ENCODE measurements at regions not wholly inside any gene's neighbourhood (a gene's known extent, or its start where the extent isn't known, plus 50 kb on each side); places are given as distances from the start of the nearest gene placed in this dataset.

DNA sequence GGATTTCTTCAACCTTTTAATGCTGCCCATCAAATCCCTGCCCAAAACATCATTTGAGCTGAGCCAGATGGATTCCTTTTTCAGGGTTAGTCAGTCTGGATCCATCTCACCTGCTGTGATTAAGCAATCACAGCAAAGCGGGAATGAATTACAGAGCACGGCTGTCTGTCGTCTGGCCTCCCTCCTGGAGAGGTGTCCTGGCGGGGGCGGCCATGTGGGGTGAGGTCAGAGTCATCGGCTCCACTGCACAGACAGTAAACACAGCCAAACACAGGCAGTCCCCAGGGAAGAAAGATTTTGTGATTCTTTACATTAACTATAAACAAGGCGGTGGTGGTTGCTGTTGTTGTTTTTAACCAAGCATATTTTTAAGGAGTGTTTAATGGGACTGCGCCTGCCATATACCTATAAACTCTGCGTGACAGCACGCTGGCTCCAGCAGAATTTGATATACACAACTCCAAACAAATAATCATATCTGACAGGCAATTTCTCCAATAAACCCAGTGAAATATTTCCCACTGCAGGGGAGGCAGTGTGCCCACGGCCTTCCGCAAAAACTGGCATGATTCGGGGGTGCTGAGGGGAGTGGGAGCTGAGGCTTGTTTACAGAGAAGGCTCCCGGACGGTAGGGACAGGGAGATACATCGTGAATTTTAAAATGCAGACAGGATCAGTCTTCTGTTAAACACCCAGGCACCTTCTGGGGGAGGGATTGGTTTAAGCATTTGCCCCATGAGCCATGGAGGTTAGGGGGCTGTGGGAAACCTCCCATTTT lies 232.0 kb upstream of the PMEPA1 start:
- TF ChIP-seq, protein P1, sequence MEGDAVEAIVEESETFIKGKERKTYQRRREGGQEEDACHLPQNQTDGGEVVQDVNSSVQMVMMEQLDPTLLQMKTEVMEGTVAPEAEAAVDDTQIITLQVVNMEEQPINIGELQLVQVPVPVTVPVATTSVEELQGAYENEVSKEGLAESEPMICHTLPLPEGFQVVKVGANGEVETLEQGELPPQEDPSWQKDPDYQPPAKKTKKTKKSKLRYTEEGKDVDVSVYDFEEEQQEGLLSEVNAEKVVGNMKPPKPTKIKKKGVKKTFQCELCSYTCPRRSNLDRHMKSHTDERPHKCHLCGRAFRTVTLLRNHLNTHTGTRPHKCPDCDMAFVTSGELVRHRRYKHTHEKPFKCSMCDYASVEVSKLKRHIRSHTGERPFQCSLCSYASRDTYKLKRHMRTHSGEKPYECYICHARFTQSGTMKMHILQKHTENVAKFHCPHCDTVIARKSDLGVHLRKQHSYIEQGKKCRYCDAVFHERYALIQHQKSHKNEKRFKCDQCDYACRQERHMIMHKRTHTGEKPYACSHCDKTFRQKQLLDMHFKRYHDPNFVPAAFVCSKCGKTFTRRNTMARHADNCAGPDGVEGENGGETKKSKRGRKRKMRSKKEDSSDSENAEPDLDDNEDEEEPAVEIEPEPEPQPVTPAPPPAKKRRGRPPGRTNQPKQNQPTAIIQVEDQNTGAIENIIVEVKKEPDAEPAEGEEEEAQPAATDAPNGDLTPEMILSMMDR (IDR thresholded peaks at IDR 0.05; ENCODE audit: insufficient read depth, low read length, poor library complexity, severe bottlenecking): no peak
- no peak for TF ChIP-seq EZH2phosphoT487 (conservative IDR thresholded peaks at IDR 0.05; ENCODE audit: low read length)
- no peaks in the 10 kb centered on the region for H3K36me3 ChIP-seq (ENCODE audit: low read length)
- H3K79me2 ChIP-seq (ENCODE audit: insufficient read depth, low read length): no peaks in the 10 kb centered on the region
- H3K4me3 ChIP-seq (ENCODE audit: insufficient read depth, low read length, poor library complexity, severe bottlenecking): no peak overlapping the region
- H4K20me1 ChIP-seq (ENCODE audit: low read depth, low read length): no peaks in the 10 kb centered on the region
- H3K9ac ChIP-seq (ENCODE audit: low read length): no peak overlapping the region
- no peaks in the 10 kb centered on the region for H3K27me3 ChIP-seq (ENCODE audit: low read length)
- H3F3A ChIP-seq (ENCODE audit: insufficient read depth): no peaks in the 10 kb centered on the region
- no peaks in the 10 kb centered on the region for H3K9me2 ChIP-seq (replicated peaks; ENCODE audit: insufficient read depth, low read length)
- no peak overlapping the region for H3K4me2 ChIP-seq (ENCODE audit: low read depth, low read length, poor library complexity, severe bottlenecking)
- H2AFZ ChIP-seq (ENCODE audit: low read depth, low read length, severe bottlenecking): no peak overlapping the region
- no peaks in the 10 kb centered on the region for H3K9me3 ChIP-seq (ENCODE audit: insufficient read depth, low read length)
- no peak overlapping the region for H3K27ac ChIP-seq (ENCODE audit: low read depth, low read length)

DNA sequence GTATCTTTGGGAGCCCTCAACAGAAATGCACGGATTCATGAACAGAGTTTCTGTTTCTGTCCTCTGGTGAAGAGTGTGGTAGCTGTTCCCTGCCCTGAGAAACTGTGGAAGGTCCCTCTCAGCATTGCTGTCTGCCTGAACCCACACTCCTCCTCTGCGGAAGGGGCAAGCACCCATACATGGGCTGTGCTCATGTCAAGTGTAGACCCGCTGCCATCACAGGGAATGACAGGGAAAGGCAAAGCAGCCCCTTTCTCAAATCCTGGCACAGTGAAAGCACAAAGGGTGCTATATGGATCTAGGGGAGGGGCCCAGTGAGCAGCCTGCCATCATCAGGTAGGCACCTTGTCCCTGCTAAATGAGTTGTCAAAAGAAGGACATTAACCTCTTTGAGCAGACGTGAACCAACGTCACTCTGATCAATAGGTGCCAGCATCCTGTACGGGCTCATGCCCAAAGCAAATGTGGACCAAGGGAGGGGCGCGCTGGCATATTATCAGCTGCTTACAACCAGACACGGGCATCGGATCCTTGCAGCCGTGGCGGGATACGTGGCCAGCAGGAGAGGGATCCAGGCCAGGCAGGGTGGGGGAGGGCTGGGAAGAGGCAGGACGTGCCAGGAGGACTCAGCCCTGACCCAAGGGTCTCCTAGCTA lies 231.2 kb upstream of the PMEPA1 start:
- Histone ChIP-seq H3K79me2 (ENCODE audit: insufficient read depth, low read length) (no peaks in the 10 kb centered on the region), H3K27me3 (ENCODE audit: low read length) (no peaks in the 10 kb centered on the region), H3K9me2 (replicated peaks; ENCODE audit: insufficient read depth, low read length) (no peaks in the 10 kb centered on the region), H2AFZ (ENCODE audit: low read depth, low read length, severe bottlenecking) (no peak overlapping the region), H3K9me3 (ENCODE audit: insufficient read depth, low read length) (no peaks in the 10 kb centered on the region), H3F3A (ENCODE audit: insufficient read depth) (no peaks in the 10 kb centered on the region), H3K9ac (ENCODE audit: low read length) (no peak overlapping the region), H4K20me1 (ENCODE audit: low read depth, low read length) (no peaks in the 10 kb centered on the region), H3K36me3 (ENCODE audit: low read length) (no peaks in the 10 kb centered on the region), H3K4me2 (ENCODE audit: low read depth, low read length, poor library complexity, severe bottlenecking) (no peak overlapping the region), H3K4me3 (ENCODE audit: insufficient read depth, low read length, poor library complexity, severe bottlenecking) (no peak overlapping the region), H3K27ac (ENCODE audit: low read depth, low read length) (no peak overlapping the region)
- no peak for TF ChIP-seq EZH2phosphoT487 (conservative IDR thresholded peaks at IDR 0.05; ENCODE audit: low read length)
- TF ChIP-seq, protein P1 (IDR thresholded peaks at IDR 0.05; ENCODE audit: insufficient read depth, low read length, poor library complexity, severe bottlenecking): no peak

DNA sequence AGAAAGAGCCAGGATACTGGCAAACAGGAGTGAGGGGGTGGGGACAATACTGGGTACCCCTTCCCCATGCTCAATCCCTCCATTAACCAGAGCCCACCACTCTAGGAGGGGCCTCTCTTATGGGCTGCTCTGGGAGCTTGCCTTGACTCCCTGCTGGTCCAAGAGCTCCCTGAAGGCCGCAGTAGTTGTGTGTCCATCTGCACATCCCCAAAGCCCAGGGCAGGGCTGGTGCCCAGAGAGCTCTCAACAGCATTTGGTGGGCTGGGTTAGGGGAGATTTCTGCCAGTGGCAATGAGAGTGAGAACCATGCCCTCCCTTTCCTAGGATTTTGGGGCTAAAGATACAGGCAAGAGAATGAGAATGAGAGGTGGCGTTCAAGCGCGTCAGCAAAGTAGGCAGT lies 230.6 kb upstream of the PMEPA1 start:
- Histone ChIP-seq H3K27ac (ENCODE audit: low read depth, low read length) (no peak overlapping the region), H3K4me3 (ENCODE audit: insufficient read depth, low read length, poor library complexity, severe bottlenecking) (no peak overlapping the region), H4K20me1 (ENCODE audit: low read depth, low read length) (no peaks in the 10 kb centered on the region), H3F3A (ENCODE audit: insufficient read depth) (no peaks in the 10 kb centered on the region), H3K9ac (ENCODE audit: low read length) (no peak overlapping the region), H3K9me3 (ENCODE audit: insufficient read depth, low read length) (no peaks in the 10 kb centered on the region), H3K36me3 (ENCODE audit: low read length) (no peaks in the 10 kb centered on the region), H2AFZ (ENCODE audit: low read depth, low read length, severe bottlenecking) (no peak overlapping the region), H3K79me2 (ENCODE audit: insufficient read depth, low read length) (no peaks in the 10 kb centered on the region), H3K27me3 (ENCODE audit: low read length) (no peaks in the 10 kb centered on the region), H3K4me2 (ENCODE audit: low read depth, low read length, poor library complexity, severe bottlenecking) (no peak overlapping the region), H3K9me2 (replicated peaks; ENCODE audit: insufficient read depth, low read length) (no peaks in the 10 kb centered on the region)
- TF ChIP-seq, protein P1 (IDR thresholded peaks at IDR 0.05; ENCODE audit: insufficient read depth, low read length, poor library complexity, severe bottlenecking): no peak
- TF ChIP-seq EZH2phosphoT487 (conservative IDR thresholded peaks at IDR 0.05; ENCODE audit: low read length): no peak
